HG03558 (cell line): ENCODE measurements at regions not wholly inside any gene's neighbourhood (a gene's known extent, or its start where the extent isn't known, plus 50 kb on each side); places are given as distances from the start of the nearest gene placed in this dataset.
"Not testable (repeated sequence)": the region's sequence is repeated elsewhere in the genome, so short reads cannot be mapped to it uniquely, and the experiment has no call there.

ENCODE experiments used
- ATAC-seq: cut with Tn5 transposase; IDR thresholded peaks from one replicate; pipeline ENCODE4 v1.9.1; 2021; ENCODE audit warnings: moderate number of reproducible peaks; ENCODE audit not compliant: unreplicated experiment; ENCODE audit errors: extremely low read depth

DNA sequence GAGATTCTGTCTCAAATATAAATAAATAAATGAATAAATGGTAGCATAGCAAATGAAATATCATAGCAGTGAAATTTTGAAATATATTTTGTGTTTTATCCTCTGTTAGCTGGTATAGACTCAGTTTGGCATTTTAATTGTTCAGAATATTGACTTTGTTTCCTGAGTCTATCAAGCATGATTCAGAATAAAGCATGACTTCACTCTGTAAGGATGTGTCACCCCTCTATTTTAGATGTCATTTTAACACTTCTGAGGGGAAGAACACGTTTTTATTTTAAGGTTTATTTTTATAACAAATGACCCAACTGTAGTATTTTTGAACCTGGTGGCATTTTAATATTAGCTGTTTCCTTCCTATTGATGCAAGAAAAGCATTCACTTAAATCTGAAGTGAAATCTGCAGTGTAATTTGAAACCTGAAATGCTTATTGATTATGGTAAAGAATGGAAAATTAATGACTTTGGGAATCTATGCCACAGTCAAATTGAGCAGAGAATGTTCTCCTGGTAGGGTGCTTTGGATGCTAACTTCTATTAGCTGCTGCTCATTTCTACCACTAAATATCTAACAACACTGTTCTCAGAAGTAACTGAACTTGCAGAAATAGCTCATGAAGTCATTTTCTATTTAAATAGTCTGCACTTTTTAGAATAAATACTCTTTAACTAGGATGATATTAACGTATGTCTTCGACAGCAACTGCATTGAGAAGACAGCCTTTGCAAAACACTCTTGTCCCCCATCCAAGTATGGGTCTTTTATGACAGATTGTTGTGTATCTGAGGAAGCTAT lies 114.2 kb downstream of the SOX4 start:
- no peak for ATAC-seq

DNA sequence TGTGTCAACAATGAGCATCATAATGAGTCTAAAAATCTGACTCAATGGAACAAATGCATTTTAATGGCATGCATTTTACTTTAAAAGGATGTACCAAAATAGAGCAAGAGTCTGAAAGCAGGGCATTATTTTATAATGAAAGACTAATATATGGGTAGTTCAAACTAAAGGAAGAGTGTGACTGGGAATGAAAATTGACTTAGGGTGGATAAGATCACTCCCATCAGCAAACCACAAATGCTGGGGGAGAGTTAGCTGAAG lies 114.7 kb downstream of the SOX4 start:
- ATAC-seq, result no peak

- ATAC-seq, result no peak
Observed at GRCh38 chr6:21710216-21710615, 116.7 kb downstream of the SOX4 start.

- ATAC-seq, result no peak
Observed at GRCh38 chr6:21710908-21711627, 117.5 kb downstream of the SOX4 start.

DNA sequence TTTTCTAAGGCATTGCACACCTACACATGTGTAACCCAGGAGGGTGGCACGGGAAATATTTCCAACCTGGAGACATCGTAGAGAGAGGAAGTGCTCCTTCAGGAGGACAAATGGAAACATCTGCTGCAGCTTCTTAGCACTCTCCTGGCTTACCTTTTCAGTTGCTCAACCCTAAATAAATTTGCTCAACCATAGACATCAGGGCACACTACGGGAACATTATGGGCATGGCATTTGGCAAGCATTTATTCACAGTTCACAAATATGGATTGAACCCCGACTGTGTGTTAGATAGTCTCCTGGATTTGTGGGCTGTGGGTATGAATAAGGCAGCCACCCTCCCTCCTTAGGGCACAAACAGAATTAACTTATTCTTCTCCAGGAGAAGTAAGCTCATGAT lies 118.7 kb downstream of the SOX4 start:
- ATAC-seq, result no peak

DNA sequence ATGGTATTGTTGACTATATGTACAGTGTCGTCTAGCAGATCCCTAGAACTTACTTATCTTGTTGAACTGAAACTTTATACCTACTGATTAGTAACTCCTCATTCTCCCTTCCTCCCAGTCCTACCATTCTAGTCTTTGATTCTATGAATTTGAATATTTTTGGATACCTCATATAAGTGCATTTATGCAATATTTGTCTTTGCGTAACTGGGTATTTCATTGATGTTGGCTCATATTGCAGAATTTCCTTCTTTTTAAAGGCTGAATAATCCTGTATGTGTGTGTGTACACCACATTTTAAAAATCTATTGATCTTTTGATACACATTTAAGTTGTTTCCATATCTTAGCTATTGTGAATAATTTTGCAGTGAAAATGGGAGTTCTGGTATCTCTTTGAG lies 119.9 kb downstream of the SOX4 start:
- ATAC-seq, result no peak

- ATAC-seq, result no peak
Observed at GRCh38 chr6:21715180-21715579, 121.6 kb downstream of the SOX4 start.

GRCh38 chr6:21722510-21722909 lies 129.0 kb downstream of the SOX4 start:
- no peak for ATAC-seq

DNA sequence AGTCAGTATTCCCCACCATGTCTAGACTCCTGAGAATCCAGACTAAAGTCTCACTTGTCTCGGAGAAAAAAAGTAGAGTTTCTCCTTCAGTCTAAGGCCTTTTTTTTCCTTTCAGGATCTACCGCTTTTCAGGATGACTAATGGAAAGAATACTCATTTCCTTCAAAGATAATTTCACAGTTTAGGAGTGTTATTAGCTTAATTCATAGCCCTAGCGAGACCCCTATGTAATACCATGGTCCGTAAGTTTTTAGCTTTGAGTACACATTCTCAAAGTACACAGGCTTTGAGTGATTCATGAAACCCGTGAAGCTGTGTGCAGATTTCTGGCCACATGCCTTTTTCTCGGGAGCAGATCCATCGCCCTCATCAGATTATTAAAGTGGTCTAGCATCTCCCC lies 133.1 kb downstream of the SOX4 start:
- ATAC-seq, result no peak

DNA sequence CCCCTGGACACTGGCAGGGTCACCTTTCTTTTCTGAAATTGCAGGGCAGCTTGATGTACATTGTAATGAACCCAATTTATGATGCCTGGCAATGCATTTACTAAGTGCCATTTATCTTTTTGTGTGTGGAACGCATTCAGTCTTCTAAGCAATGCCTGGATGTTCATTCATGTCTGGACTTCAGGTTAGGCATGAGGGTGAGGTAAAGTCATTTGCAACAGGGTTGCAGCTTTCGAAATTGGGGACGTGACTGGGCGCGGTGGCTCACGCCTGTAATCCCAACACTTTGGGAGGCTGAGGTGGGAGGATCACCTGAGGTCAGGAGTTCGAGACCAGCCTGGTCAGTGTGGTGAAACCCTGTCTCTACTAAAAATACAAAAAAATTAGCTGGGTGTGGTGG lies 134.6 kb downstream of the SOX4 start:
- no peak for ATAC-seq

- ATAC-seq, result no peak
Observed at GRCh38 chr6:21729431-21729830, 135.9 kb downstream of the SOX4 start.

- no peak for ATAC-seq
Observed at GRCh38 chr6:21730533-21730932, 137.0 kb downstream of the SOX4 start.

- ATAC-seq, result no peak
Observed at GRCh38 chr6:21731411-21732031, 138.0 kb downstream of the SOX4 start.

- ATAC-seq, result not testable (repeated sequence)
Observed at GRCh38 chr6:21732032-21732730, 138.6 kb downstream of the SOX4 start.

- no peak for ATAC-seq
Observed at GRCh38 chr6:21732731-21733130, 139.2 kb downstream of the SOX4 start.

- no peak for ATAC-seq
Observed at GRCh38 chr6:21733311-21733710, 139.8 kb downstream of the SOX4 start.

GRCh38 chr6:21734204-21734603 lies 140.7 kb downstream of the SOX4 start:
- no peak for ATAC-seq

DNA sequence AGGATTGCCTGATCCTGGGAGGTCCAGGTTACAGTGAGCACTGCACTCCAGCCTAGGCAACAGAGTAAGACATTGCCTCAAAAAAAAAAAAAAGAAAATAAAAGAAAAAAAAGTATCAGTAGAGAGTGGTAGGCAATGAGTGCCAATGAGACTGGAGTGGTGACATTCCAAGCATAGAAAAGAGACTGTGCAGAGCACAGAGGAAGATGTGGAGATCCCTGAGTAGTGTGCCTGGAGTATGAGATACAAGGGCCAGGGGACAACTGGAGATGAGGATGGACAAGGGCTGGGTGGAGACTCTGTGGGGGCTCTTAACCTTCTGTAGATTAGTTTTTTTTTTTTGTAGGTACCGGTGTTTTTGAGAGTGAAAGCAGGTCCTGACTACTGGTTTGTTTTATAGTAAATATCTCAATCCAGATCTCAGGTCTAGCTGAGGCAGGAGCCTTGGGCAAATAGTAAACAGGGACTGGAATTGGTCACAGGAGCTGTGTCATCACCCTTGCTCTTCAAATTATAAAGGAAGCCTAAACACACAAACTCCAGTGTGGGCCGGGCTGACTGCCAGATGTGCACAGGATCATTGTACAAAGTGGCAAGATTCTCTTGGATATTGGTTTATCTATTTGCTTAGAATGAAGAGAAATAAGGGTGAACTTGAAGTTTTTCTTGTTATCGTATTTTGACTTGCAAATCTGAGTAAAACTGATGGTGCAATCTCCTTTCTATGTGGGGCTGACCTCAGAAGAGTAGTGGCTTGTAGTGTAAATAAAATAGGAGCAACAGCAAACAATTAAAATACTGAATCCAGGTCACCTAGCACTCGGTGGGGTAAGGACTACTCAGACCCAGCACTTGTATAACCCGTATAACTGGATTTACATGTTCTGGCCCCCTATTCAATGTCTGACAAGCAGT lies 144.9 kb downstream of the SOX4 start:
- no peak for ATAC-seq

DNA sequence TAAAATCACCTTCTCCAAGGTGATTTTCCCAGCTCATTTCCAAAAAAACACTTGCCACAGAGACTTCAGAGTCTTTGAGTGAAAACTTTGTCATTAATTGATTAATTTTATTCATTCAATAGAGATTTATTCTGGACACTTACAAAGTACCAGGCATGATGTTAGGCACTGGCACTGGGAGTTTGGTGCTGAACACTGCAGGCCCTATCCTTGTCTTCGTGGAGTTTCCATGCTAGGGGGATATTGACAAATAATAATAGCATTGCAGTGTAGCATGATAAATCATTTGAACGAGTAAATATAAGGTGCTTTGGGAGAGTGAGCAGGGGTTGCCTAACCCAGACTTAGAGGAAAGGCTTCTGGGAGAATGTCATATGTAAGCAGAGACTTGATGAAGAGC lies 145.7 kb downstream of the SOX4 start:
- ATAC-seq, result no peak

GRCh38 chr6:21739838-21740237 lies 146.3 kb downstream of the SOX4 start:
- no peak for ATAC-seq
